Endothelial cell of umbilical vein (primary cell): ENCODE measurements at regions not wholly inside any gene's neighbourhood (a gene's known extent, or its start where the extent isn't known, plus 50 kb on each side); places are given as distances from the start of the nearest gene placed in this dataset.

Experiments
- MAX ChIP-seq: IDR thresholded peaks from 2 replicates; pipeline ENCODE4 v1.6.1; 2011; ENCODE audit not compliant: insufficient read depth, insufficient read length
- MYC ChIP-seq: IDR thresholded peaks from one replicate; pipeline ENCODE4 v1.6.1; 2011; ENCODE audit warnings: mild to moderate bottlenecking, low read depth, low read length
- POLR2A ChIP-seq: IDR thresholded peaks from 2 replicates; pipeline ENCODE4 v1.6.1; 2012; ENCODE audit warnings: low read depth, mild to moderate bottlenecking, control low read depth, low read length
- TF ChIP-seq, protein P1 (sequence below), 2 donors: IDR thresholded peaks; 1 replicate in 1 of 2; 2 replicates in 1 of 2; pipeline ENCODE4 v1.5.1; 2011; ENCODE audit warnings: low read length in 2 of 2, mild to moderate bottlenecking in 2 of 2, moderate library complexity in 2 of 2, control low read depth in 1 of 2, inconsistent platforms in 1 of 2, low read depth in 1 of 2; ENCODE audit not compliant: insufficient read depth in 1 of 2; ENCODE audit errors: extremely low read depth in 1 of 2

GRCh38 chr14:62322216-62322615, 560.0 kb downstream of the SNAPC1 start:
- TF ChIP-seq, protein P1, sequence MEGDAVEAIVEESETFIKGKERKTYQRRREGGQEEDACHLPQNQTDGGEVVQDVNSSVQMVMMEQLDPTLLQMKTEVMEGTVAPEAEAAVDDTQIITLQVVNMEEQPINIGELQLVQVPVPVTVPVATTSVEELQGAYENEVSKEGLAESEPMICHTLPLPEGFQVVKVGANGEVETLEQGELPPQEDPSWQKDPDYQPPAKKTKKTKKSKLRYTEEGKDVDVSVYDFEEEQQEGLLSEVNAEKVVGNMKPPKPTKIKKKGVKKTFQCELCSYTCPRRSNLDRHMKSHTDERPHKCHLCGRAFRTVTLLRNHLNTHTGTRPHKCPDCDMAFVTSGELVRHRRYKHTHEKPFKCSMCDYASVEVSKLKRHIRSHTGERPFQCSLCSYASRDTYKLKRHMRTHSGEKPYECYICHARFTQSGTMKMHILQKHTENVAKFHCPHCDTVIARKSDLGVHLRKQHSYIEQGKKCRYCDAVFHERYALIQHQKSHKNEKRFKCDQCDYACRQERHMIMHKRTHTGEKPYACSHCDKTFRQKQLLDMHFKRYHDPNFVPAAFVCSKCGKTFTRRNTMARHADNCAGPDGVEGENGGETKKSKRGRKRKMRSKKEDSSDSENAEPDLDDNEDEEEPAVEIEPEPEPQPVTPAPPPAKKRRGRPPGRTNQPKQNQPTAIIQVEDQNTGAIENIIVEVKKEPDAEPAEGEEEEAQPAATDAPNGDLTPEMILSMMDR (IDR thresholded peaks at IDR 0.05; ENCODE audit: extremely low read depth in 1 of 2, insufficient read depth in 1 of 2, low read depth in 1 of 2, low read length in 2 of 2), result no peak
- no peak for TF ChIP-seq MAX
- TF ChIP-seq POLR2A, result no peak
- TF ChIP-seq MYC, result no peak
